Fibroblast of skin of back (primary cell): ENCODE measurements at regions not wholly inside any gene's neighbourhood (a gene's known extent, or its start where the extent isn't known, plus 50 kb on each side); places are given as distances from the start of the nearest gene placed in this dataset.
"Not testable (repeated sequence)": the region's sequence is repeated elsewhere in the genome, so short reads cannot be mapped to it uniquely, and the experiment has no call there.

Source experiments
- DNase-seq: peaks from one replicate; pipeline ENCODE4 v3.0.0-alpha.2; 2013

DNA sequence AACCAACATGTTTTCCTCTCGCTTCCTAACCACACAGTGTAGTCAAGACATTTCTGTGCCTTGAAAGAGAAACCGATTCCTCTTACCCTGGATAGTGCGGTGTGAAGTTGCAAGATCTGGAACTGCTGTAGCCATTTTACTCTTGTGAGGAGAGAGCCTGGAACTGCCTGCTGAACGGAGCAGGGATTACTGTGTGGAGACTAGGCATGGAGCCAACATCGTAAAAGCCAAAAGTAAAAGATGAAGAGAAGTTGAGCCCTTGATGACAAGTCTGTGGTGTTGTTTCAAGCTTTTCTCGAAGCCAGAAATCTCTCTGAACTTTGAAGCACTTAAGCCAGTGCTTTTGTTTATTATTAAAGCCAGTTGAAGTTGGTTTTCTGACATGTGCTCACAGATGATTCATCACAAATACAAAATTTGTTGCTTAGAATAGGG lies 110.1 kb upstream of the GRIN3A start:
- peak; percentile 55 for DNase-seq

DNA sequence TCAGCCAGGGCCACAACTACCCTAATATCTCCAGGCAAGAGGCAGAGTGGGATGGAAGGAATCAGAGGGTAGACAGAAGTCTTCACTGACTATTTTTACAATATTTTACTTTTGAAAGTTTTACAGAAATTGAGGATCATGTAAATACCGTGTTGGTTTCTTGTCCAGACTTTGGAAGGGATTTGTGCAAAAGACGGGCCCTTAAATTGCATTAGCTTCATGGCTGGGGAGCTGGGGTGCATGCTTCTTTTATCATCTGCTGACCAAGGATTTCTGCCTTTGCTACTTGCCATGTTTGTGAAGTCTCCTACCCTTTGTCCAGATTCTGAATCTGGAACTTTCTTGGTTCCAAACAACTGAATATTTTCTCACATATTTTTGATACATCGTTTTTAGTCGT lies 107.7 kb upstream of the GRIN3A start:
- DNase-seq = no peak

DNA sequence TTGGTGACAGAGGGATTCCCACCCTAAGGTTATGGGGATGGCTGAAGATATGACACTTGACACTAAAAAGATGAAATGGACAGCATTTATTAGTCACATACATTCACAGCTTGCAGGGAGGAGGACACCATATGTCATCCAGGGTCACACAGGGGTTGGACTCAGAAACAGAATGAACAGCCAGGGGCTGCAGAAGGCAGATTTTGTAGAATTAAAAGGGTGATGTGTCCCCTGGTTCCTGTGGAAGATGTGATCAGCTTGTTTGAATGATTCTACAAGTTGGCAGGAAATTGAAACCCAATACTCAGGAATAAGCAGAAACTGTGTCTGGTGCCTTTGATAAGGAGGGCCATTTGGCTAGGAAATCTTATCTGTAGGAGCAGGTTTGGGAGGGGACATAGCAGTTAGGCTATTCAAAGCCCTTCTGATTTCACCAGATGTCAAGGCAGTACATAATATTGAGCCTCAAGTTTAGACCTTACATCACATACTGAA lies 102.3 kb upstream of the GRIN3A start:
- DNase-seq = no peak

DNA sequence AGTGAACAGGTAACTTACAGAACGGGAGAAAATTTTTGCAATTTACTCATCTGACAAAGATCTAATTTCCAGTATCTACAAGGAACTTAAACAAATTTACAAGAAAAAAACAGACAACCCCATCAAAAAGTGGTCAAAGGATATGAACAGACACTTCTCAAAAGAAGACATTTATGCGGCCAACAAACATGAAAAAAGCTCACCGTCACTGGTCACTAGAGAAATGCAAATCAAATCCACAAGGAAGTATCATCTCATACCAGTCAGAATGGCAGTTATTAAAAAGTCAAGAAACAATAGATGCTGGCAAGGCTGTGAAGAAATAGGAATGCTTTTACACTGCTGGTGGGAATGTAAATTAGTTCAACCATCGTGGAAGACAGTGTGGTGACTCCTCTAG lies 100.5 kb upstream of the GRIN3A start:
- not testable (repeated sequence) for DNase-seq

DNA sequence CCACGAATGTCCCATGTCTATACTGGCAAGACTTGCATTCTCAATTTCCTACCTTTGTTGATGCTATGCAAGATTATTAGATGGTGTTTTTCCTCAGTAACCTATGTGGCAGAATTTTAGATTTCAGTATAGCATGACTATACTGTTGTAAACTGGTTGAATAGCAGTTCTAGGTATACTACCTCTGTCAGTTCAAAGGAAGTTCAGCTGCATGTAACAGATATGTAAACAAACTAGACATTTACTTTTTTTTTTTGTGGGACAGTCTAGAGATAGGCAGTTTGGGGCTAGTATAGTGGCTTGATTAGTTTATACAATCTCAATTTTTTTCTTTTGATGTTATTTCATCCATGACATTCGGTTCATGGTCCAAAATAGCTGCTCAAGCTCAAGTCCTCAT lies 97.6 kb upstream of the GRIN3A start:
- DNase-seq = no peak

DNA sequence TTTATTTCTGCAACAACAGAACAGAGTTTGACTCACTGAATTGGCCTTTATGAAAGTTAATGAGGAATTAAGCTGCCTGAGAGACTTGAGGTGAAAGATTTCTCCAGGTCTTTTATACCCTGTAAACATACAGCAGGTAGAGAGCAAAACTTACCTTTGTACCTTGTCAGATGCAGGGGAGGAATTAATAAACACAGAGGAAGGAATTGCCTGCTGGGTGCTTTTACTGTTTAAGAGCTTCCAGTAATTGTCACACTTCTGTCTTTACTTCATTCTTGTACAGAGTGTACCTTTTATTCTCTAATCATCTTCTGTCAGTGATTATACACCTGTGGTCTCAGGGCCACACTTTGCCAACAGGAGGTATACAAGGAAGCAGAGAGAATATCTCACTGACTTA lies 94.0 kb upstream of the GRIN3A start:
- no peak for DNase-seq

DNA sequence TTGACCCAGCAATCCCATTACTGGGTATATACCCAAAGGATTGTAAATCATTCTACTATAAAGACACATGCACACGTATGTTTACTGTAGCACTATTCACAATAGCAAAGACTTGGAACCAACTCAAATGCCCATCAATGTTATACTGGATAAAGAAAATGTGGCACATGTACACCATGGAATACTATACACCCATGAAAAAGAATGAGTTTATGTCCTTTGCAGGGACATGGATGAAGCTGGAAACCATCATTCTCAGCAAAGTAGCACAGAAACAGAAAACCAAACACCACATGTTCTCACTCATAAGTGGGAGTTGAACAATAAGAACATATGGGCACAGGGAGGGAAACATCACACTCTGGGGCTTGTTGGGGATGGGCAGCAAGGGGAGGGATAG lies 83.0 kb upstream of the GRIN3A start:
- DNase-seq = not testable (repeated sequence)

DNA sequence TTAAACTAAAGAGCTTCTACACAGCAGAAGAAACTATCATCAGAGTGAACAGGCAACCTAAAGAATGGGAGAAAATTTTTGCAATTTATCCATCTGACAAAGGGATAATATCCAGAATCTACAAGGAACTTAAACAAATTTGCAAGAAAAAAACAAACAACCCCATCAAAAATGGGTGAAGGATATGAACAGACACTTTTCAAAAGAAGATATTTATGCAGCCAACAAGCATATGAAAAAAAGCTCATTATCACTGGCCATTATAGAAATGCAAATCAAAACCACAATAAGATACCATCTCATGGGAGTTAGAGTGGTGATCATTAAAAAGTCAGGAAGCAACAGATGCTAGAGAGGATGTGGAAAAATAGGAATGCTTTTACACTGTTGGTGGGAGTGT lies 82.5 kb upstream of the GRIN3A start:
- DNase-seq = not testable (repeated sequence)

DNA sequence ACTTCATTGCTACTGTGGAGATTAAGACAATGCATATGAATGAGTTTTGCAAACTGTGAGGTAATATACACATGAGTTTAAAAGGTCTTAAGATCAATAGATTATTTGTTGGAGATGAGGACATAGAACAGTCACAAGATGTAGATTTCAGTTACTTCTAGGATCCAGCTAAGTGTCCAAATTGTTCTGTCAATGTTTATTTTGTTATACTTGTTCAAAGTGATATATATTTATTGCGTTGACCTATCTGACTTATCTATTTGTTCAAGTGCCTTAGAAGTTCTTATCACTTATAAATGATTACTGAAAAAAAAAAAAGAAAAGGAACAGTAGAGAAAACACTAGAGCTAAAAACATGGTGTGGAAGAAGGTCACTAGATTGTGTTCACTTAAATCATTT lies 75.6 kb upstream of the GRIN3A start:
- DNase-seq = no peak

DNA sequence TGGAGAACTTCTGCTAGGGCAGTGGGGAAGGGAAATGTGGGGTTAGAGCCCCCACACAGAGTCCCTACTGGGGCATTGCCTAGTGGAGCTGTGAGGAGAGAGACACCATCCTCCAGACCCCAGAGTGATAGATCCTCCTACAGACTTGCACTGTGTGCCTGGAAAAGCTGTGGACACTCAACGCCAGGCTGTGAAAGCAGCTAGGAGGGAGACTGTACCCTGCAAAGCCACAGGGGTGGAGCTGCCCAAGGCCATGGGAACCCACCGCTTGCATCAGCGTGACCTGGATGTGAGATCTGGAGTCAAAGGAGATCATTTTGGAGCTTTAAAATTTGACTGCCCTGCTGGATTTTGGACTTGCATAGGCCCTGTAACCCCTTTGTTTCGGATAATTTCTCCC lies 69.4 kb upstream of the GRIN3A start:
- not testable (repeated sequence) for DNase-seq

DNA sequence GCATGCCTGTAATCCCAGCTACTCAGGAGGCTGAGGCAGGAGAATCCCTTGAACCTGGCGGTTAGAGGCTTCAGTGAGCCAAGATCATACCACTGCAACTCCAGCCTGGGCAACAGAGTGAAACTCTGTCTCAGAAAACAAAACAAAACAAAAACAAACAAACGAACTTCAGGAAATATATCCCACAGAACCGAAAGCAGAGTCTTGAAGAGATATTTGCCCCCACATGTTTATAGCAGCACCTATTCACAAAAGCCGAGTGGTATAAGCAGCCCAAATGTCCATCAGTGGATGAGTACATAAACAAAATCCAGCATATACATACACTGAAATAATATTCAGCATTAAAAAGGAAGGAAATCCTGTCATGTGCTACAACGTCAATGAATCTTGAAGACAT lies 57.6 kb upstream of the GRIN3A start:
- DNase-seq = no peak

DNA sequence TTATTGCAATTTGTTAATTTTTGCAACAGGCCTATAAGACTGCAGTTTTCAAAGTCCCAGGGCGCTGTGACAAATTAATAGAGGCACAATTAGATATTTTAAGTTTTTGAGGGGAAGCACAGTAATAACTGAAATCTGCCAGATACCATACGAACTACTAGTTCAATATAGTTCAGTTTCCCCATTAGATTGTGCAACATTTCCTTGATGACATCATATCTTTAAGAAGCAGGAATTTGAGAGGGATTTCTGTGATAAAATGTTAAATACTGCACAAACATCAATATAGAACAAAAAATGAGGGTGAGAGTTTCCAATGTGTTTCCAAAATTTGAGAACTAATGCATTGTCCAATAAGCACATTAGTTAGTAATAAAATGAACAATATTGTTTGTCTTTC lies 56.7 kb upstream of the GRIN3A start:
- DNase-seq = no peak

DNA sequence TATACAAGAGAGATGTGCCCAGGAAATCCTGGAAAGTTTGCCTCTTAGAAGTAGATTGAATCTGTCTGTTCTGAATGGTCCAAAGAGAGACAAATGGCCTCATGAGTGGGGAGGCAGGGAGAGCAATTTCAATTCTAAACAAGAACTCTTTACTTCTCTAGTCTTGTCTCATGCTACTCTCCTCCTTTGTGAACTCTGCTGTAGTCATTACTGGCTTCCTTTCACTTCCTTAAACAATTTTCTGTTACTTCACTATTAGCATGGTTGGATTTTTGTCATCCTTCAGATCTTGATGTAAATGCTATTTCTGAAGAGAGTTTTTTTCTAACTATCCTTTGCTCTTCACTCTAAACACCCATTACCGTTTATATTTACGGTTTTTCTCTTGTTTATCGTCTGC lies 54.0 kb upstream of the GRIN3A start:
- no peak for DNase-seq

DNA sequence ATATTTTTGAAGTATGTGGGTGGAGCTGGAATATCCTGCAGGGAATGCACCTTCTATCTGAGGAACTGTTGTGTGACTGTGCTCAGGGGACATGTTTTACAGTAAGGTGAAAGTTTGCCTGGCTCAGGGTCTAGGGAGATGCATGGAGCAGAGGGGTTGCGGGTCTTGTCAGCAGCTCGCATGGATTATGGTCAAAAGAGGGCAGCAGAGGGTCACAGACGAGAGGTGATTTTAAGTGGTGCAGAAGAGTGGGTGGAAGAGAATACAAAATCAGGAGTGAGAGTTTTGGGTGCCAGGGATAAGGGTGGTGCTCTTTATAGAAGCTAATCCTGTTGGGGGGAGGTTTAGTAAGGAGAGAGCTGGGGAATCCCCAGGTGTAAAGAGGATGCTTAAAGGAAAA lies 53.5 kb upstream of the GRIN3A start:
- DNase-seq = peak; percentile 33

DNA sequence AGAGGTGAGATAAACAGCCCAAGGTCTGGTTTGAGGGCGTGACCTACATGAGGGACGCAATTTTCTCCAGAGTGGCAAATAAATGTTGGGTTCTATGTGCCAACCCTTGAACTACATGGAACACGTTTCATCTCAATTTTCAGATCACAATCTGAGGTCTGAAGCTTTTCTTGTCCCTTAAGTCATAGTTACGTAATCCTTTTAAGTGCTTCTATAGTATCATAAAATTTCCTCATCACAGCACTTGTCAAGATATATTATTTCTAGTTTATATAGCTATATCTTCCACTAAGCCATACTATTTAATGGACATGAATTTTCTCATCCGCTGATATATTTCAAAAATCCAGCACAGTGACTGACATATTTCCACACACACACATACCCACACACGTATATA lies 53.1 kb upstream of the GRIN3A start:
- no peak for DNase-seq
